Neural progenitor cell (in vitro differentiated cells): ENCODE measurements at regions not wholly inside any gene's neighbourhood (a gene's known extent, or its start where the extent isn't known, plus 50 kb on each side); places are given as distances from the start of the nearest gene placed in this dataset.

ENCODE experiments used
- EZH2 ChIP-seq: fragments of 200-600 bp; sonication (generic); IDR thresholded peaks from 2 replicates; pipeline ENCODE4 v1.6.1; 2017; ENCODE audit warnings: antibody characterized with exemption, mild to moderate bottlenecking, moderate library complexity
- TF ChIP-seq, protein P1 (sequence below): fragments of 200-600 bp; sonication (generic); IDR thresholded peaks from 2 replicates; pipeline ENCODE4 v1.5.1; 2017; ENCODE audit warnings: antibody characterized with exemption, mild to moderate bottlenecking

DNA sequence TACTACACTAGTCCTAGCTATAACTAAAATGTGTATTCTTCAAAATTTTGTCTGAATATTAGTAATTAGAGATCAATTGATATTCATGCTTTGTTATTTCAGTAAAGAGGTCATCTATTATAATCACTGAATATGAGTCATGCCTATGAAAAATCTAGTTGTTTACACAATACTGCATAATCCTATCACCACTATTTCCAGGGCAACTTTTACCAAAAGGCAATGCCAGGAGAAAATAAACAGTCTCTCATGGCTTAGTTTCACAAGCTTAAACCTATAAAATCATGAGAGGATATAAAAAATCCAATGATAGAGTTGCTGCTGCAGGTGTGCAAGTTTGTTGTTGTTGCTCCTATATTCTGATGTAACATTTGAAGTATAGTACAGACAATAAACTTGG, 149.9 kb upstream of the COL1A2 start:
- TF ChIP-seq, protein P1, sequence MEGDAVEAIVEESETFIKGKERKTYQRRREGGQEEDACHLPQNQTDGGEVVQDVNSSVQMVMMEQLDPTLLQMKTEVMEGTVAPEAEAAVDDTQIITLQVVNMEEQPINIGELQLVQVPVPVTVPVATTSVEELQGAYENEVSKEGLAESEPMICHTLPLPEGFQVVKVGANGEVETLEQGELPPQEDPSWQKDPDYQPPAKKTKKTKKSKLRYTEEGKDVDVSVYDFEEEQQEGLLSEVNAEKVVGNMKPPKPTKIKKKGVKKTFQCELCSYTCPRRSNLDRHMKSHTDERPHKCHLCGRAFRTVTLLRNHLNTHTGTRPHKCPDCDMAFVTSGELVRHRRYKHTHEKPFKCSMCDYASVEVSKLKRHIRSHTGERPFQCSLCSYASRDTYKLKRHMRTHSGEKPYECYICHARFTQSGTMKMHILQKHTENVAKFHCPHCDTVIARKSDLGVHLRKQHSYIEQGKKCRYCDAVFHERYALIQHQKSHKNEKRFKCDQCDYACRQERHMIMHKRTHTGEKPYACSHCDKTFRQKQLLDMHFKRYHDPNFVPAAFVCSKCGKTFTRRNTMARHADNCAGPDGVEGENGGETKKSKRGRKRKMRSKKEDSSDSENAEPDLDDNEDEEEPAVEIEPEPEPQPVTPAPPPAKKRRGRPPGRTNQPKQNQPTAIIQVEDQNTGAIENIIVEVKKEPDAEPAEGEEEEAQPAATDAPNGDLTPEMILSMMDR, result no peak
- TF ChIP-seq EZH2, result no peak
